GM12864 (cell line): ENCODE measurements at regions not wholly inside any gene's neighbourhood (a gene's known extent, or its start where the extent isn't known, plus 50 kb on each side); places are given as distances from the start of the nearest gene placed in this dataset.

ENCODE experiments used
- DNase-seq: peaks from one replicate; pipeline ENCODE4 v3.0.0-alpha.2; 2011; ENCODE audit warnings: low read depth
- H3K4me3 ChIP-seq: 2 replicates; pipeline ENCODE4 v1.5.1; 2011; ENCODE audit warnings: mild to moderate bottlenecking, low read depth, low read length, control low read depth
- CTCF ChIP-seq: IDR thresholded peaks from 2 replicates; pipeline ENCODE4 v1.5.1; 2011; ENCODE audit warnings: low read depth, mild to moderate bottlenecking, moderate library complexity, low read length, control low read depth, inconsistent platforms; ENCODE audit errors: missing control alignments

- DNase-seq: no peak
- no peak overlapping the region for H3K4me3 ChIP-seq
- no peak for TF ChIP-seq CTCF
These were observed 684.6 kb downstream of the RFPL4B start for GRCh38 chr6:113031591-113032238.

GRCh38 chr6:113039005-113039404, 691.9 kb downstream of the RFPL4B start:
- H3K4me3 ChIP-seq: no peak overlapping the region
- DNase-seq: no peak
- no peak for TF ChIP-seq CTCF

GRCh38 chr6:113047148-113047547, 700.0 kb downstream of the RFPL4B start:
- DNase-seq: no peak
- no peak for TF ChIP-seq CTCF
- H3K4me3 ChIP-seq: no peak overlapping the region

- H3K4me3 ChIP-seq: no peak overlapping the region
- DNase-seq: no peak
- no peak for TF ChIP-seq CTCF
These were observed 700.8 kb downstream of the RFPL4B start for GRCh38 chr6:113047932-113048331.

- DNase-seq: no peak
- H3K4me3 ChIP-seq: no peak overlapping the region
- no peak for TF ChIP-seq CTCF
These were observed 701.6 kb downstream of the RFPL4B start for GRCh38 chr6:113048741-113049140.

GRCh38 chr6:113049190-113049589, 702.1 kb downstream of the RFPL4B start:
- TF ChIP-seq CTCF: no peak
- DNase-seq: no peak
- H3K4me3 ChIP-seq: no peak overlapping the region
